Coronary artery (tissue), 2 donors: ENCODE measurements at regions not wholly inside any gene's neighbourhood (a gene's known extent, or its start where the extent isn't known, plus 50 kb on each side); places are given as distances from the start of the nearest gene placed in this dataset.
A peak's percentile ranks its signal among the peaks of the same experiment; 100 is the strongest.

ENCODE experiments used
- DNase-seq: peaks from one replicate; pipeline ENCODE4 v3.0.0-alpha.2; 2017; ENCODE audit warnings: low spot score
- H3K27ac ChIP-seq, 2 donors: fragments of 200-600 bp; sonication (generic); one replicate each; pipeline ENCODE4 v1.5.1; 2016 to 2019
- H3K4me3 ChIP-seq: fragments of 200-600 bp; sonication (generic); 2 replicates; pipeline ENCODE4 v1.5.1; 2016; ENCODE audit warnings: mild to moderate bottlenecking, moderate library complexity
- CTCF ChIP-seq: fragments of 200-600 bp; sonication (generic); IDR thresholded peaks from one replicate; pipeline ENCODE4 v1.5.1; 2019; ENCODE audit warnings: antibody characterized with exemption

GRCh38 chr3:124318014-124318413, 326.1 kb upstream of the ROPN1 start:
- Histone ChIP-seq H3K4me3 (no peak overlapping the region), H3K27ac (peak overlapping the region in 1 of 2 donors; percentile 23)
- no peak for TF ChIP-seq CTCF
- no peak for DNase-seq

GRCh38 chr3:124318656-124319055, 326.7 kb upstream of the ROPN1 start:
- DNase-seq = no peak
- no peak overlapping the region for H3K4me3 ChIP-seq
- H3K27ac ChIP-seq = no peak overlapping the region
- TF ChIP-seq CTCF = no peak

- Histone ChIP-seq H3K27ac (no peak overlapping the region), H3K4me3 (no peak overlapping the region)
- no peak for DNase-seq
- TF ChIP-seq CTCF = no peak
Observed at GRCh38 chr3:124320976-124321375, 329.1 kb upstream of the ROPN1 start.

- TF ChIP-seq CTCF = no peak
- Histone ChIP-seq H3K4me3 (no peak overlapping the region), H3K27ac (peak overlapping the region; percentile 22 to 46)
- no peak for DNase-seq
Observed at GRCh38 chr3:124322309-124322880, 330.5 kb upstream of the ROPN1 start.

- no peak for DNase-seq
- Histone ChIP-seq H3K27ac (peak overlapping the region in 1 of 2 donors; percentile 22), H3K4me3 (no peak overlapping the region)
- no peak for TF ChIP-seq CTCF
Observed at GRCh38 chr3:124322966-124323365, 331.0 kb upstream of the ROPN1 start.

GRCh38 chr3:124325248-124325647, 333.3 kb upstream of the ROPN1 start:
- Histone ChIP-seq H3K4me3 (no peak overlapping the region), H3K27ac (no peak overlapping the region)
- TF ChIP-seq CTCF = no peak
- no peak for DNase-seq

GRCh38 chr3:124329723-124330122, 337.8 kb upstream of the ROPN1 start:
- Histone ChIP-seq H3K27ac (no peak overlapping the region), H3K4me3 (no peak overlapping the region)
- no peak for TF ChIP-seq CTCF
- no peak for DNase-seq
